GM12892 (cell line): ENCODE measurements at regions not wholly inside any gene's neighbourhood (a gene's known extent, or its start where the extent isn't known, plus 50 kb on each side); places are given as distances from the start of the nearest gene placed in this dataset.

Experiments
- DNase-seq: peaks from one replicate; pipeline ENCODE4 v3.0.0; 2011; ENCODE audit not compliant: insufficient read length
- FAIRE-seq: peaks from 2 replicates; lab custom pipeline; 2011; peaks lifted over from hg19 to GRCh38; lab: Jason Lieb, UNC
- POLR2A ChIP-seq: IDR thresholded peaks from 2 replicates; pipeline ENCODE4 v1.6.1; 2011; ENCODE audit warnings: low read depth, low read length, control low read depth
- POLR2AphosphoS5 ChIP-seq: IDR thresholded peaks from 2 replicates; pipeline ENCODE4 v1.6.1; 2011; ENCODE audit warnings: low read depth, low read length, control low read depth
- TAF1 ChIP-seq: IDR thresholded peaks from 2 replicates; pipeline ENCODE4 v1.6.1; 2011; ENCODE audit warnings: low read depth, mild to moderate bottlenecking, control low read depth, low read length, borderline replicate concordance

- no peak for DNase-seq
- TF ChIP-seq POLR2A (no peak), POLR2AphosphoS5 (no peak), TAF1 (no peak)
Measured at GRCh38 chr2:9135822-9136558, 70.6 kb upstream of the ASAP2 start.

GRCh38 chr2:9127316-9127715, 79.3 kb upstream of the ASAP2 start:
- DNase-seq = no peak
- TF ChIP-seq TAF1 (no peak), POLR2AphosphoS5 (no peak), POLR2A (no peak)
- no peak for FAIRE-seq

More at GRCh38 chr2:9135822-9136558, 70.6 kb upstream of the ASAP2 start:
- FAIRE-seq = no peak

- no peak for DNase-seq
- TF ChIP-seq TAF1 (no peak), POLR2AphosphoS5 (no peak), POLR2A (no peak)
- peak; percentile 27 for FAIRE-seq
Measured at GRCh38 chr2:9126540-9126939, 80.1 kb upstream of the ASAP2 start.

GRCh38 chr2:9124231-9124741, 82.3 kb upstream of the ASAP2 start:
- no peak for TF ChIP-seq TAF1
- TF ChIP-seq POLR2A = no peak
- no peak for DNase-seq
- FAIRE-seq = no peak

- no peak for DNase-seq
- FAIRE-seq = no peak
- no peak for TF ChIP-seq POLR2AphosphoS5
- no peak for TF ChIP-seq POLR2A
- no peak for TF ChIP-seq TAF1
Measured at GRCh38 chr2:9123069-9123468, 83.5 kb upstream of the ASAP2 start.

- no peak for FAIRE-seq
Measured at GRCh38 chr2:9122367-9122766, 84.2 kb upstream of the ASAP2 start.

GRCh38 chr2:9118383-9118960, 88.1 kb upstream of the ASAP2 start:
- no peak for DNase-seq
- no peak for TF ChIP-seq TAF1
- no peak for TF ChIP-seq POLR2A
- TF ChIP-seq POLR2AphosphoS5 = no peak
- FAIRE-seq = no peak

More at GRCh38 chr2:9122367-9122766, 84.2 kb upstream of the ASAP2 start:
- DNase-seq = no peak
- TF ChIP-seq TAF1 (no peak), POLR2AphosphoS5 (no peak), POLR2A (no peak)

GRCh38 chr2:9115229-9115628, 91.4 kb upstream of the ASAP2 start:
- no peak for TF ChIP-seq POLR2AphosphoS5
- no peak for TF ChIP-seq POLR2A
- TF ChIP-seq TAF1 = no peak
- DNase-seq = no peak
- no peak for FAIRE-seq

- FAIRE-seq (no peak), DNase-seq (no peak)
- TF ChIP-seq POLR2A (no peak), POLR2AphosphoS5 (no peak), TAF1 (no peak)
Measured at GRCh38 chr2:9114458-9114857, 92.2 kb upstream of the ASAP2 start.

- TF ChIP-seq TAF1 (no peak), POLR2A (no peak), POLR2AphosphoS5 (no peak)
- DNase-seq = no peak
- FAIRE-seq = no peak
Measured at GRCh38 chr2:9113916-9114315, 92.7 kb upstream of the ASAP2 start.

- TF ChIP-seq POLR2A (no peak), POLR2AphosphoS5 (no peak), TAF1 (no peak)
- FAIRE-seq = no peak
Measured at GRCh38 chr2:9113262-9113661, 93.3 kb upstream of the ASAP2 start.

More at GRCh38 chr2:9113262-9113661, 93.3 kb upstream of the ASAP2 start:
- DNase-seq = no peak
